ENCODE measurements at regions not wholly inside any gene's neighbourhood (a gene's known extent, or its start where the extent isn't known, plus 50 kb on each side); places are given as distances from the start of the nearest gene placed in this dataset.

GRCh38 chr1:244241438-244241837 lies 190.4 kb downstream of the ZBTB18 start:
- TF ChIP-seq CTCF (IDR thresholded peaks at IDR 0.05) = no peak
- no peak for ATAC-seq
- intact Hi-C loops (cut with DNase I) = no loop called here

GRCh38 chr1:244242446-244242845 lies 191.4 kb downstream of the ZBTB18 start:
- Histone ChIP-seq H3K36me3 (no peaks in the 10 kb centered on the region), H3K4me1 (no peaks in the 10 kb centered on the region), H3K9me3 (no peaks in the 10 kb centered on the region), H3K27me3 (no peaks in the 10 kb centered on the region), H3K27ac (no peak overlapping the region), H3K4me3 (no peak overlapping the region)
- DNase-seq = no peak
- no peak for ATAC-seq
- intact Hi-C loops (cut with DNase I) = no loop called here
- 57 to 67% methylated on average over 5 of the region's 5 CpGs for WGBS, 2 donors
- no peak for TF ChIP-seq CTCF (IDR thresholded peaks at IDR 0.05)

More at GRCh38 chr1:244241438-244241837, 190.4 kb downstream of the ZBTB18 start:
- no peaks in the 10 kb centered on the region for H3K27me3 ChIP-seq
- H3K4me1 ChIP-seq = no peaks in the 10 kb centered on the region
- H3K27ac ChIP-seq = no peak overlapping the region
- no peak for DNase-seq
- no peaks in the 10 kb centered on the region for H3K9me3 ChIP-seq
- 93 to 94% methylated on average over 4 of the region's 4 CpGs for WGBS, 2 donors
- no peaks in the 10 kb centered on the region for H3K36me3 ChIP-seq
- no peak overlapping the region for H3K4me3 ChIP-seq

GRCh38 chr1:244246334-244246733 lies 195.3 kb downstream of the ZBTB18 start:
- WGBS, 2 donors = 86 to 92% methylated on average over 4 of the region's 4 CpGs
- Histone ChIP-seq H3K36me3 (no peaks in the 10 kb centered on the region), H3K27me3 (no peaks in the 10 kb centered on the region), H3K9me3 (no peaks in the 10 kb centered on the region), H3K27ac (no peak overlapping the region), H3K4me3 (no peak overlapping the region), H3K4me1 (peaks cover 0 to 6% (median 0%) of the 10 kb centered on the region in 9 donors)
- intact Hi-C loops (cut with DNase I) = no loop called here
- TF ChIP-seq CTCF (IDR thresholded peaks at IDR 0.05) = no peak
- ATAC-seq (no peak), DNase-seq (no peak)

- ATAC-seq = no peak
- intact Hi-C loops (cut with DNase I) = no loop called here
- TF ChIP-seq CTCF (IDR thresholded peaks at IDR 0.05) = no peak
- H3K4me1 ChIP-seq = peaks cover 0 to 9% (median 0%) of the 10 kb centered on the region in 9 donors
- H3K9me3 ChIP-seq = no peaks in the 10 kb centered on the region
- WGBS, 2 donors = 76 to 78% methylated on average over 3 of the region's 3 CpGs
- H3K27ac ChIP-seq = no peak overlapping the region
- H3K4me3 ChIP-seq = no peak overlapping the region
- no peaks in the 10 kb centered on the region for H3K27me3 ChIP-seq
- H3K36me3 ChIP-seq = no peaks in the 10 kb centered on the region
- DNase-seq = no peak
These were observed 197.3 kb downstream of the ZBTB18 start for GRCh38 chr1:244248426-244248825.
